Neural cell (in vitro differentiated cells): ENCODE measurements at regions not wholly inside any gene's neighbourhood (a gene's known extent, or its start where the extent isn't known, plus 50 kb on each side); places are given as distances from the start of the nearest gene placed in this dataset.

ENCODE experiments used
- H2AFZ ChIP-seq: fragments of 200-600, 300-800 bp; sonication (generic), shearing (Covaris generic); 2 replicates; pipeline ENCODE4 v1.6.0; 2014; ENCODE audit warnings: low read depth, mild to moderate bottlenecking, antibody characterized with exemption, low read length, moderate library complexity
- H3F3A ChIP-seq: fragments of 200-600 bp; shearing (Covaris generic); 2 replicates; pipeline ENCODE4 v1.6.1; 2016; ENCODE audit warnings: mild to moderate bottlenecking, moderate library complexity, mixed read lengths, antibody characterized with exemption, low read length; ENCODE audit not compliant: insufficient read depth, poor library complexity, severe bottlenecking
- H3K27ac ChIP-seq: fragments of 200-600, 300-800 bp; sonication (generic), shearing (Covaris generic); 2 replicates; pipeline ENCODE4 v1.5.1; 2014; ENCODE audit warnings: mild to moderate bottlenecking, low read length, moderate library complexity
- H3K27me3 ChIP-seq: fragments of 300-800, 200-600 bp; sonication (generic), shearing (Covaris generic); 2 replicates; pipeline ENCODE4 v1.6.0; 2014; ENCODE audit warnings: mild to moderate bottlenecking, low read depth, low read length, moderate library complexity; ENCODE audit not compliant: insufficient read depth
- H3K36me3 ChIP-seq: fragments of 300-800, 200-600 bp; sonication (generic), shearing (Covaris generic); 2 replicates; pipeline ENCODE4 v1.5.1; 2014; ENCODE audit warnings: mild to moderate bottlenecking, antibody characterized with exemption, low read length, moderate library complexity; ENCODE audit not compliant: insufficient read depth
- H3K4me2 ChIP-seq: fragments of 300-800, 200-600 bp; sonication (generic), shearing (Covaris generic); 2 replicates; pipeline ENCODE4 v1.6.0; 2014; ENCODE audit warnings: mild to moderate bottlenecking, low read length
- H3K4me3 ChIP-seq: fragments of 300-800, 200-600 bp; sonication (generic), shearing (Covaris generic); 2 replicates; pipeline ENCODE4 v1.5.1; 2014; ENCODE audit warnings: mild to moderate bottlenecking, low read length, moderate library complexity
- H3K79me2 ChIP-seq: fragments of 200-600 bp; shearing (Covaris generic); replicated peaks from 2 replicates; pipeline ENCODE4 v1.6.0; 2014; ENCODE audit warnings: mild to moderate bottlenecking, low read length, moderate library complexity; ENCODE audit not compliant: insufficient read depth
- H3K9ac ChIP-seq: fragments of 300-800, 200-600 bp; sonication (generic), shearing (Covaris generic); 2 replicates; pipeline ENCODE4 v1.6.1; 2016; ENCODE audit warnings: mild to moderate bottlenecking, low read length, mixed read lengths
- H3K9me2 ChIP-seq: fragments of 200-600 bp; shearing (Covaris generic); 2 replicates; pipeline ENCODE4 v1.6.1; 2016; ENCODE audit warnings: mild to moderate bottlenecking, low read length, mixed read lengths; ENCODE audit not compliant: insufficient read depth
- H3K9me3 ChIP-seq: fragments of 200-600, 300-800 bp; sonication (generic), shearing (Covaris generic); 2 replicates; pipeline ENCODE4 v1.6.1; 2016; ENCODE audit warnings: mild to moderate bottlenecking, mixed run types, low read length, moderate library complexity, mixed read lengths
- H4K20me1 ChIP-seq: fragments of 200-600 bp; shearing (Covaris generic); 2 replicates; pipeline ENCODE4 v1.6.1; 2016; ENCODE audit warnings: mild to moderate bottlenecking, mixed run types; ENCODE audit not compliant: insufficient read depth
- CTCF ChIP-seq: fragments of 450-650 bp; IDR thresholded peaks from 2 replicates; pipeline ENCODE4 v1.5.1; 2014; ENCODE audit warnings: antibody characterized with exemption, mild to moderate bottlenecking, moderate library complexity; ENCODE audit not compliant: poor library complexity, severe bottlenecking
- EP300 ChIP-seq: fragments of 450-650 bp; conservative IDR thresholded peaks from 2 replicates; pipeline ENCODE4 v1.6.1; 2014; ENCODE audit warnings: antibody characterized with exemption, mild to moderate bottlenecking, moderate library complexity; ENCODE audit not compliant: poor library complexity, severe bottlenecking
- EZH2 ChIP-seq: fragments of 200-600, 300-800 bp; shearing (Covaris generic), sonication (generic); IDR thresholded peaks from 2 replicates; pipeline ENCODE4 v1.6.1; 2014; ENCODE audit warnings: antibody characterized with exemption, low read length, borderline replicate concordance, mild to moderate bottlenecking; ENCODE audit not compliant: insufficient read depth, poor library complexity, severe bottlenecking
- MXI1 ChIP-seq: fragments of 450-650 bp; conservative IDR thresholded peaks from 2 replicates; pipeline ENCODE4 v1.6.1; 2014; ENCODE audit warnings: antibody characterized with exemption, mild to moderate bottlenecking; ENCODE audit not compliant: poor library complexity, severe bottlenecking
- POLR2AphosphoS5 ChIP-seq: IDR thresholded peaks from 2 replicates; pipeline ENCODE4 v1.6.1; 2012
- RAD21 ChIP-seq: fragments of 450-650 bp; conservative IDR thresholded peaks from 2 replicates; pipeline ENCODE4 v1.6.1; 2014; ENCODE audit warnings: antibody characterized with exemption, mild to moderate bottlenecking, moderate library complexity
- REST ChIP-seq: IDR thresholded peaks from 2 replicates; pipeline ENCODE4 v1.6.1; 2012; ENCODE audit warnings: borderline replicate concordance
- SMC3 ChIP-seq: fragments of 450-650 bp; conservative IDR thresholded peaks from 2 replicates; pipeline ENCODE4 v1.6.1; 2014; ENCODE audit warnings: antibody characterized with exemption, mild to moderate bottlenecking, moderate library complexity; ENCODE audit not compliant: poor library complexity
- TAF1 ChIP-seq: IDR thresholded peaks from 2 replicates; pipeline ENCODE4 v1.6.1; 2012; ENCODE audit warnings: low read depth

- Histone ChIP-seq H3K4me2 (no peak overlapping the region), H3F3A (no peaks in the 10 kb centered on the region), H2AFZ (no peak overlapping the region), H3K27me3 (no peaks in the 10 kb centered on the region), H3K9ac (no peak overlapping the region), H3K9me2 (no peaks in the 10 kb centered on the region), H3K36me3 (no peaks in the 10 kb centered on the region), H4K20me1 (no peaks in the 10 kb centered on the region), H3K79me2 (no peaks in the 10 kb centered on the region), H3K4me3 (no peak overlapping the region), H3K9me3 (no peaks in the 10 kb centered on the region), H3K27ac (no peak overlapping the region)
- TF ChIP-seq CTCF: no peak
- TF ChIP-seq RAD21: no peak
- no peak for TF ChIP-seq SMC3
- no peak for TF ChIP-seq MXI1
- TF ChIP-seq TAF1: no peak
- TF ChIP-seq POLR2AphosphoS5: no peak
- no peak for TF ChIP-seq EP300
- TF ChIP-seq REST: no peak
Observed at GRCh38 chr1:196121181-196121580, 487.1 kb downstream of the KCNT2 start.

- no peak for TF ChIP-seq TAF1
- no peak for TF ChIP-seq REST
- no peak for TF ChIP-seq EZH2
- no peak for TF ChIP-seq SMC3
- no peak for TF ChIP-seq MXI1
- TF ChIP-seq CTCF: no peak
- TF ChIP-seq EP300: no peak
- no peaks in the 10 kb centered on the region for H4K20me1 ChIP-seq
- no peaks in the 10 kb centered on the region for H3F3A ChIP-seq
- H3K9ac ChIP-seq: no peak overlapping the region
- H3K9me3 ChIP-seq: no peaks in the 10 kb centered on the region
- H3K27ac ChIP-seq: no peak overlapping the region
- H3K36me3 ChIP-seq: no peaks in the 10 kb centered on the region
- H3K79me2 ChIP-seq: no peaks in the 10 kb centered on the region
- H3K27me3 ChIP-seq: no peaks in the 10 kb centered on the region
- no peak overlapping the region for H3K4me3 ChIP-seq
- H3K9me2 ChIP-seq: no peaks in the 10 kb centered on the region
- no peak overlapping the region for H3K4me2 ChIP-seq
- no peak overlapping the region for H2AFZ ChIP-seq
Observed at GRCh38 chr1:196115646-196116045, 492.6 kb downstream of the KCNT2 start.
